ENCODE measurements at regions not wholly inside any gene's neighbourhood (a gene's known extent, or its start where the extent isn't known, plus 50 kb on each side); places are given as distances from the start of the nearest gene placed in this dataset.
A peak's percentile ranks its signal among the peaks of the same experiment; 100 is the strongest.

- no peak for DNase-seq
These were observed 556.7 kb upstream of the BOD1L1 start for GRCh38 chr4:14184265-14184664.

- DNase-seq: no peak
These were observed 557.2 kb upstream of the BOD1L1 start for GRCh38 chr4:14184767-14185166.

GRCh38 chr4:14188214-14188613 is 560.7 kb upstream of the BOD1L1 start:
- DNase-seq: no peak

- no peak for DNase-seq
These were observed 566.1 kb upstream of the BOD1L1 start for GRCh38 chr4:14193601-14194000.

DNA sequence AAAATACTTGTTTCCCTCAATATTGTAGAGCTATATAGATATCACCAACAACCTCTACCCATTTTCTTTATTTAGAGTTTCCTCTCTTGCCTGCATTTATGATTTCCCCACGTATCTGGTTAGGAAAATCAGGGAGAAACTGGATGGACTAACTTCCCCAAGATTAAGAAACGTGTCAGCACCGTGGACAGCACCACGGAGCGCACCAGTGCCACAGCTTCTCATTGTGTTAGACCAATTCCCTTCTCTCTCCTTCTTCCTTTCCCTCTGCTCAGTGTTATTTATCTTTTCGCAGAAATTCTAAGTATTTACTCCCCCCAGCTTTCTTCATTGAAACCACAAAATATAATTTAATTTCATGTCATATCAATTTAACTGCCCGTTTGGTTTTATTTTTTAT is 568.6 kb upstream of the BOD1L1 start:
- no peak for DNase-seq

GRCh38 chr4:14215116-14215770 is 587.7 kb upstream of the BOD1L1 start:
- DNase-seq: no peak

DNA sequence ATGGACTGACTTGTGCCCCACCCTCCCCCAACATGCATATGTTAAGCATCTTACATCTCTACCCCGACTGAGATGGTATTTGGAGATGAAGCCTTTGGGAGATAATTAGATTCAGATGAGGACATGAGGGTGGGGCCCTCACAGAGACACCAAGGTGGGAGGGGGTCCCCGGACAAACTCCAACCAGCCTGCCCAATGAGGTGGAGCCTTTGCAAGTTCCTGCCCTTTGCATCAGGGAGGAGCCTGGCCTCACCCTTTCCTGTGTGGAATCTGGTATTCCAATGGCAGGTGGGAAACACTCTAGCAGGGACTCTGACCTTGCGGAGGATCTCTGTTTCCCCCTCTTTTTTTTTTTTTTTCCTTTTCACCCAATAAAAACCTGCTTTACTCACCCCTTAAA is 589.9 kb upstream of the BOD1L1 start:
- DNase-seq: no peak

GRCh38 chr4:14218641-14219040 is 591.1 kb upstream of the BOD1L1 start:
- peak; percentile 55 to 83 for DNase-seq

- DNase-seq: no peak
These were observed 593.7 kb upstream of the BOD1L1 start for GRCh38 chr4:14221176-14221575.

GRCh38 chr4:14222377-14223029 is 595.0 kb upstream of the BOD1L1 start:
- DNase-seq: no peak

DNA sequence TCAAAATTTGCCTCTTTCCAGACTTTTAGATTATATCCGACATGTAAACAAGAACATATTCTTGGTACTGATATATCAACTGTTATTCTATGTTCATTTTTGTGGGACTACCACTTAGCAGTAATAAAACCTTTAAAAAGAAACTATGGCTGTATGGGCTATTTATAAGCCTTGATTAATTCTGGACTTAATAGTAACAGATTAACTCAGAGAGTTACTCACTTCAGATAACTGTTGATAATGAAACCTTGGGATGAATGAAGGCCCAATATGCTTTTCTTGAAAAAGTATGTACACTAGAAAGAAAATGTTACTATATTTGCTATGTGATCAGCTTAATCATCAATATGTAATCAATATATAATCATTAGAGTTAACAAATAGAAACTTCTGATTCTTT is 595.9 kb upstream of the BOD1L1 start:
- no peak for DNase-seq

DNA sequence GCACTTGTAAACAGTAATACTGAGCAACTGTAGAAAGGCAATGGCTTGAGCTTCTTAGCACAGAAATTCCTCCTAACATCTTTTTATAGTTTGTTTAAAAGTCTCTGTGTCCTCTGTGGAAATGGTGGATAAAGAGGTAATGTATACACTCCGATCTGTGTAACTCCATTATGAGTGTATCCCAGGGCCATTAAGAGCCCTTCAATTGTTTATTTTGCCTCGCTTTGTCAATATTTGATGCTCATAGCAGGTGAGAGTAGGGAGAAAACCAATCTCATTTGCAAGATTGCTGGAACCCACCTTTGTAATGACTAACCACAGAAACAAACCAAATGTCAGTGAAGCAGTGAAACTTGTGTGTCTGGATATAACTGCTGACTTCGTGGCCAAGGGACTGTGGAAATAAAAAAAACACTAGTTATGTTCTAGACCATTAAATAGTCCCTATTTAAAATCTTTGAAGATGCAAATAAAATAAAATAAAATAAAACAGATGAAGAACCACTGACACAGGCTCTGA is 598.2 kb upstream of the BOD1L1 start:
- no peak for DNase-seq

DNA sequence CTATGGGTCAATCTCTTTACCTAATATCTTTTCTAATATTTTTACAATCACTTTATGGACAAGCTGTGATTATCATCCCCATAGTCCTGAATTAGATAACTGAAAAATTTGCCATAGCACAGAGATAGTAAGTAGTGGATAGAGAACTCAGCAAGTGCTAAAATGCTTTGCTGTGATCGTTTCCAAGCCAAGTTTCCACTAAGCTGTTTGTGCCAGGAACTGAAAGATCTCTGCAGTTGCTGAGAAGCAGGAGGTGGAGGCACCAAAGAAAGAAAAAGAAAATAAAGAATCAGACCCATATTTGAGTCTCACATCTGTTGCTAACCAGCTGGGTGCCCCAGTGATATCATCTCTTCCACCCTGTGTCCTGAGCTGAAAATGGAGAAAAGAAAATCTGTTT is 605.6 kb upstream of the BOD1L1 start:
- peak in 1 of 2 donors; percentile 34 for DNase-seq

GRCh38 chr4:14234307-14234706 is 606.8 kb upstream of the BOD1L1 start:
- DNase-seq: no peak

DNA sequence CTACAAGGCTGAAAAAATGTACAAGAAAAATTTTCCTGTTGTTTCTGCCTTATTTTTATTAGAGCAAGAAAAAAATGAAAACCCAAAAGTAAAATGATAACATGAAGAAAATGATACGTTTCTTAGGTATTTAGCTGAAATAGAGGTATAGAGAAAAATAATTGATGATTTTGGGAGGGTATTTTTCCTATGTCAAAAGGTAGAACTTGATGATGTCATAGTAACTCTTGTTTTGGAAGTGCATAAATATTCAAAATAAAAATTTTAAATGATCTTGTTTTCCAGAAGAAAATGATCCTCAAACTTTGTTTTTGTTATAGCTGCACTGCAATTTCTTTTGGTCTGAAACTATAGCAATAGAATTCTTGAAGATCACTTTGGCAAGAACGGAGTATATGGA is 608.8 kb upstream of the BOD1L1 start:
- DNase-seq: no peak

DNA sequence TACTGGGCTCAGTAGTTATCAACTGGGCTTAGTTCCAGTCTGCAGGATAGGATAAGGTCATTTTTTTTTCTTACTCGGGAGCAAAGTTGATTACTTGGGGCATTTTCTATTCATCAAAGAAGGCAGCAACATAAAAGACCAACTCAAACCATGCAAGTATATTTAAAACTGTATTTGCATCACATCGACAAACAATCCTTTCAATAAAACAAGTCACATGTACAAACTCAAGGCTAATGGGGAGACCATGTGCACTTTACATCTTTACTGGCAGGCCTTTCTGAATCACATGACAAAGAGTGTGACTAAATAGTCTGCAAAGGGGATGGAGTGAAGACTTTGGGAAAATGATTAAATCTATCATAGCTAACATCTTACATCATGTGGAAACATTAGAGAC is 610.4 kb upstream of the BOD1L1 start:
- DNase-seq: no peak

GRCh38 chr4:14241574-14241973 is 614.0 kb upstream of the BOD1L1 start:
- DNase-seq: no peak

GRCh38 chr4:14247767-14248166 is 620.2 kb upstream of the BOD1L1 start:
- DNase-seq: peak in 1 of 2 donors; percentile 58

DNA sequence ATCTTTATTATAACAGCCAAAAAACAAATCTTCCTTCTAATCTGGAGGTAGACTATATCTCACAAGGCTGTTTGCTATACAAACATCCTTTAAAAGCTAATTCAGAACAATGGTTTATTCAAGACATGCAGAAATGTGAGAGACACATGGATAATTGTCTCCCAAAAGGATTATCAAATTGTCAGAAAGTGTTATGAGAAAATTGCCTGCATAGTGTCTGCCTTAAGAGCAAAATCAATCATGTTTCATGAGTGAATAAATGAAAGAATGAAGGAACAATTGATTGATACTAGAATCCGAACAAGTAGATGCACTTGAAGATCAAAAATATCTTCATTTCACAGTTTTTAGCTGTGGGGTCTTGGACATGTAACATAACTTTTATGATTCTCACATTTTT is 621.7 kb upstream of the BOD1L1 start:
- no peak for DNase-seq

GRCh38 chr4:14254252-14254651 is 626.7 kb upstream of the BOD1L1 start:
- DNase-seq: no peak

DNA sequence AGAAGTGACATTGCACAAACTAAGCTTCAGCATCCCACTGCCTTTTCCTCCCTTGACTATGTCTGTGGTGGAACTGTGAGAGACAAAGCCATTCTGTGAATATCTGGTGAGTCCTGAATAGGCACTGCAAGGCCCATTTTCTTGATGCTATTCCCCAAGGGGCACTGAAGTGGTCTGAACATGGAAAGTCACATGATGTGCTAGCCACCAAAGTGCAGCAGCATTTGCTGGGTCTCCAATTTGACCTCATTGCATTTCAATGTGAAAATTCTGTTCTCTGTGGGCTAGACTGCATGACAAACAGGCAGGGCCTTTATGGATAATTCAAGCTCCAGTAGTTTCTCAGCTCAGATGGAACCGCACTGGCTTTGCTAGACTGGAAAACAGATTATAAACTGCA is 627.4 kb upstream of the BOD1L1 start:
- DNase-seq: no peak

DNA sequence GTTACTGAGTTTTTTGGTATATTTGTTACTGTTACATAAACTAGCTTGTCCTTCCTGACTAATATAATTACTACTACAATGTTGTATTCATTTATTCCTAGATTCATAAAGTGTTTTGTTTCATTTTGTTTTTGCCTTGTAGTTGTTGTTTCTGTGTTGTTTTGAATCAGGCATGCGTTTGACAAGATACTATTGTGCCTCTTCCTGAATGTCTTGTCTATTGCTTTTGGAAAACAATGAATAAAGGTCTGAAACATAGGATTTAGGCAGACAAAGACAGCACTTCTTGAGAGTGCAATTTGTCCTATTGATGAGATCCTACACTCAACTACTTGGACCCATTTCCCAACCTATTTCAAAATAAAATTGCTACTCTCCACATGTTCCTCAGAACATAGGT is 630.4 kb upstream of the BOD1L1 start:
- peak in 1 of 2 donors; percentile 23 for DNase-seq

DNA sequence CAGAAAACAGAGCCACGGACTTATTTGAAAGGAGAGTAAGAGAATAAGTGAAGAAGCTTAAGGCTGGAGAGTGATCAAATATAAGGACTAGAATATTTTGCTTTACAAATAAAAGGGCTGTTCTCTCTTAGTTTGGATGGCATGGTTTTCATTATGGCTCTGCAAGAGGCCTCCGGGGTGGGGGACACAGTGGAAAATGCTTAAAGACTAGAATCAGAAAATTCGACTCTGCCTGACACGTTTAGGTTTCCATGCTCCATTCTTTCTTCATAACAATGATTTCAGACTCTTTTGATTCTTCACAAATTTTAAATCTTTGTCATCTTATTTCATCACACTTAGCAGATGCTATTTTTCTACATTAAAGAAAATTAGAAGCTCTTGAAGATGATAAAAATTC is 632.4 kb upstream of the BOD1L1 start:
- DNase-seq: no peak

GRCh38 chr4:14260591-14260990 is 633.1 kb upstream of the BOD1L1 start:
- peak in 1 of 2 donors; percentile 16 for DNase-seq

GRCh38 chr4:14262221-14262620 is 634.7 kb upstream of the BOD1L1 start:
- DNase-seq: no peak

Measured in hippocampal formation (tissue), 2 donors.